KMS-11 (cell line): ENCODE measurements at regions not wholly inside any gene's neighbourhood (a gene's known extent, or its start where the extent isn't known, plus 50 kb on each side); places are given as distances from the start of the nearest gene placed in this dataset.
"Not testable (repeated sequence)": the region's sequence is repeated elsewhere in the genome, so short reads cannot be mapped to it uniquely, and the experiment has no call there.

Source experiments
- H2AFZ ChIP-seq: fragments of 200-600 bp; sonication (generic); 2 replicates; pipeline ENCODE4 v1.6.1; 2016; ENCODE audit warnings: antibody characterized with exemption, mixed run types, low read depth
- H3K27ac ChIP-seq: fragments of 200-600 bp; sonication (generic); 2 replicates; pipeline ENCODE4 v1.6.1; 2016; ENCODE audit warnings: mild to moderate bottlenecking, mixed run types
- H3K27me3 ChIP-seq: fragments of 200-600 bp; sonication (generic); 2 replicates; pipeline ENCODE4 v1.6.1; 2017; ENCODE audit warnings: mild to moderate bottlenecking, low read depth, mixed run types, moderate library complexity; ENCODE audit not compliant: insufficient read depth
- H3K36me3 ChIP-seq: fragments of 200-600 bp; sonication (generic); 2 replicates; pipeline ENCODE4 v1.6.1; 2017; ENCODE audit warnings: mild to moderate bottlenecking, mixed run types; ENCODE audit not compliant: insufficient read depth
- H3K4me1 ChIP-seq: fragments of 200-600 bp; sonication (generic); 2 replicates; pipeline ENCODE4 v1.6.1; 2016; ENCODE audit warnings: mild to moderate bottlenecking, low read depth, mixed run types; ENCODE audit not compliant: poor library complexity, severe bottlenecking
- H3K4me2 ChIP-seq: fragments of 200-600 bp; sonication (generic); 2 replicates; pipeline ENCODE4 v1.7.0; 2016; ENCODE audit warnings: mild to moderate bottlenecking, mixed run types
- H3K4me3 ChIP-seq: fragments of 200-600 bp; sonication (generic); IDR thresholded peaks from 2 replicates; pipeline ENCODE4 v1.6.1; 2017; ENCODE audit warnings: low read depth, low read length, mixed read lengths; ENCODE audit not compliant: insufficient read depth
- H3K79me2 ChIP-seq: fragments of 200-600 bp; sonication (generic); 2 replicates; pipeline ENCODE4 v1.6.1; 2016; ENCODE audit warnings: low read depth, mixed run types; ENCODE audit not compliant: insufficient read depth
- H3K9ac ChIP-seq: fragments of 200-600 bp; sonication (generic); 2 replicates; pipeline ENCODE4 v1.6.1; 2016; ENCODE audit warnings: mild to moderate bottlenecking, mixed run types
- H4K20me1 ChIP-seq: fragments of 200-600 bp; sonication (generic); 2 replicates; pipeline ENCODE4 v1.6.1; 2016; ENCODE audit warnings: mild to moderate bottlenecking, mixed run types; ENCODE audit not compliant: insufficient read depth
- TF ChIP-seq, protein P1 (sequence below): fragments of 200-600 bp; sonication (generic); conservative IDR thresholded peaks from 2 replicates; pipeline ENCODE4 v1.6.1; 2017; ENCODE audit warnings: low read depth, mild to moderate bottlenecking, antibody characterized with exemption, low read length, moderate library complexity, mixed read lengths

DNA sequence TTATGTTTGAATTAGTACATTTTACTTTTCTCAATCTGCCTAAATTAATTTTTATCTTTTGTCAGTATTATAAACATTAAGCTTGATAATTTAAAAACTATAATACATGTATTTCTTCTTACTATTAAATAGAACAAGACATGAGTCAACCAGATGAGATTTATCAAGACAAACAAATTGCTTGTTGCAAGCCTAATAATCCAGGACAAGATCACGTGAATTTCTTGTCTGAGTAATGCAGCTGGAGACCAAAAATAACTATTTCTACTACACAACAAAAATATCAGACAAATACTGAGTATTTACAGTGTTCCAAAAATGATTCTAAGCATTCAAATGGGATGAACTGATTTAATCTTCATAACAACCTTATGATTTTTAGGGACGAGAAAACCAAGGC is 339.1 kb upstream of the PRR16 start:
- Histone ChIP-seq H3K4me1 (no peaks in the 10 kb centered on the region), H3K79me2 (no peaks in the 10 kb centered on the region), H3K36me3 (no peaks in the 10 kb centered on the region), H3K27me3 (no peaks in the 10 kb centered on the region), H3K4me2 (no peak overlapping the region), H2AFZ (no peak overlapping the region), H3K4me3 (no peak overlapping the region), H3K9ac (no peak overlapping the region), H4K20me1 (no peaks in the 10 kb centered on the region), H3K27ac (no peak overlapping the region)
- TF ChIP-seq, protein P1, sequence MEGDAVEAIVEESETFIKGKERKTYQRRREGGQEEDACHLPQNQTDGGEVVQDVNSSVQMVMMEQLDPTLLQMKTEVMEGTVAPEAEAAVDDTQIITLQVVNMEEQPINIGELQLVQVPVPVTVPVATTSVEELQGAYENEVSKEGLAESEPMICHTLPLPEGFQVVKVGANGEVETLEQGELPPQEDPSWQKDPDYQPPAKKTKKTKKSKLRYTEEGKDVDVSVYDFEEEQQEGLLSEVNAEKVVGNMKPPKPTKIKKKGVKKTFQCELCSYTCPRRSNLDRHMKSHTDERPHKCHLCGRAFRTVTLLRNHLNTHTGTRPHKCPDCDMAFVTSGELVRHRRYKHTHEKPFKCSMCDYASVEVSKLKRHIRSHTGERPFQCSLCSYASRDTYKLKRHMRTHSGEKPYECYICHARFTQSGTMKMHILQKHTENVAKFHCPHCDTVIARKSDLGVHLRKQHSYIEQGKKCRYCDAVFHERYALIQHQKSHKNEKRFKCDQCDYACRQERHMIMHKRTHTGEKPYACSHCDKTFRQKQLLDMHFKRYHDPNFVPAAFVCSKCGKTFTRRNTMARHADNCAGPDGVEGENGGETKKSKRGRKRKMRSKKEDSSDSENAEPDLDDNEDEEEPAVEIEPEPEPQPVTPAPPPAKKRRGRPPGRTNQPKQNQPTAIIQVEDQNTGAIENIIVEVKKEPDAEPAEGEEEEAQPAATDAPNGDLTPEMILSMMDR, result no peak

DNA sequence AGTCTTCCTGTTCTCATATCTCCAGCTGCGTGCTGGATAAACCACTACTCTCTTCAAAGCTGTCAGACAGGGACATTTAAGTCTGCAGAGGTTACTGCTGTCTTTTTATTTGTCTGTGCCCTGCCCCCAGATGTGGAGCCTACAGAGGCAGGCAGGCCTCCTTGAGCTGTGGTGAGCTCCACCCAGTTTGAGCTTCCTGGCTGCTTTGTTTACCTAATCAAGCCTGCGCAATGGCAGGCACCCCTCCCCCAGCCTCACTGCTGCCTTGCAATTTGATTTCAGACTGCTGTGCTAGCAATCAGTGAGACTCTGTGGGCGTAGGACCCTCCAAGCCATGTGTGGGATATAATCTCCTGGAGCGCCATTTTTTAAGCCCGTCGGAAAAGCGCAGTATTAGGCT is 331.8 kb upstream of the PRR16 start:
- H3K4me3 ChIP-seq, H3K36me3 ChIP-seq, H4K20me1 ChIP-seq, H3K79me2 ChIP-seq, H3K27ac ChIP-seq, H3K9ac ChIP-seq, H3K4me1 ChIP-seq, H2AFZ ChIP-seq, H3K4me2 ChIP-seq, H3K27me3 ChIP-seq: not testable (repeated sequence)

DNA sequence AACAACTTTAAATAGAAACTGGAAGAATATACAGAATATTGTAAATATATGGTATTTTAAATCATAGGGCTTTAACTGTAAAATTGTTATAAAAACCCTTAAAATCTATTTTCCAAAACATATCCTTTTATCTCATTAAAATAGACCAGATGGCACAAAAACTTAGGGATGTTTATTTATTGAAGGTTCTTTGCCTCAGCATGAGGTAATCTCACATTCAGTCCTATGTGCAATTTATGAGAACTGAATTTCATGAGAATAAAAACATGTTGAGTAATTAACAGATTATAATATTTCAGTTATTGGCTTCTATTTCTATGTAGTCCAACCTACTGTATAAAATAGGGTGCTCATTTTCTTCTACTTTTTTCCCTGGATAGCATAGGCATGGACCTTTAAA is 329.2 kb upstream of the PRR16 start:
- Histone ChIP-seq H2AFZ (no peak overlapping the region), H3K79me2 (no peaks in the 10 kb centered on the region), H3K4me3 (no peak overlapping the region), H3K27me3 (no peaks in the 10 kb centered on the region), H3K4me2 (no peak overlapping the region), H3K27ac (no peak overlapping the region), H4K20me1 (no peaks in the 10 kb centered on the region), H3K9ac (no peak overlapping the region), H3K4me1 (no peaks in the 10 kb centered on the region), H3K36me3 (no peaks in the 10 kb centered on the region)
- TF ChIP-seq, protein P1, result no peak

DNA sequence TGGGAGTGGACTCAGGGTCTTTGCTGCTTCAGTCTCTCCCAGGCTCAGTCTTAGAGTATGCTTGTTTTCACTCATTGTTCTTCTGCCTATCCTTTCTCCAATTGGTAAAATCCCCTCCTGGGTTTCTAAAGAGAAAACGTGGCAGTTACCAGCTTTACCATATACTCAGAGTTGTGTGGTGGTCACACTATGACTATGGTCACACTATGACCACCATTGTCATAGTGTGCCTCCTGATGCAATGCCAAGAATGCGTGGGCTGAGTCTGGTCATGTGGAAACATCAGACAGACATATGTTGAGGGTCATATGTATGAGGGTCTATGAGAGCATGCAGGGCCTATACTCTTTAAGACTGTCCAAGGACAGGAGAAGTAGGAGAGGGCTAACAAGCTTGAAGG is 326.5 kb upstream of the PRR16 start:
- TF ChIP-seq, protein P1, result no peak
- Histone ChIP-seq H3K4me1 (no peaks in the 10 kb centered on the region), H3K4me3 (no peak overlapping the region), H3K9ac (no peak overlapping the region), H3K36me3 (no peaks in the 10 kb centered on the region), H2AFZ (no peak overlapping the region), H3K79me2 (no peaks in the 10 kb centered on the region), H3K4me2 (no peak overlapping the region), H3K27ac (no peak overlapping the region), H3K27me3 (no peaks in the 10 kb centered on the region), H4K20me1 (no peaks in the 10 kb centered on the region)

DNA sequence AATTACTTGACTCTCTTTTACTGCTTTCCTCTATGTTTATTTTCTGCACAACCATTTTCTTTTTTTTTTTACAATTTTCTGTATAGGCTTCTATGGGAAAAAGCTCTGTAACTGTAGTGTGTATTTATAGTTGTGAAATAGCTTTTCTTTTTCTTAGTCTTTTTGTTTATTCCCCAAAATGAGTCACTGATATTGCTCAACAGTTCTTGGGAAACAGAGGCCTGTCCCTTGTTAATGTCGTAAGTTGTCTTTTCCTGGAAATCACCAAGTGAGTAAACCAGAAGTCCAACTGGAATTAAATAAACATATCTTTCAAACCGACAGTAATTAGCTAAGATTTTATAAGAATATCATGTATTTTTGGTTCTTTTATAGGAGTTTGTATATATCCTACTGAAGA is 325.1 kb upstream of the PRR16 start:
- Histone ChIP-seq H2AFZ (no peak overlapping the region), H3K9ac (no peak overlapping the region), H3K27ac (no peak overlapping the region), H3K4me2 (no peak overlapping the region), H3K27me3 (no peaks in the 10 kb centered on the region), H3K4me1 (no peaks in the 10 kb centered on the region), H4K20me1 (no peaks in the 10 kb centered on the region), H3K4me3 (no peak overlapping the region), H3K79me2 (no peaks in the 10 kb centered on the region), H3K36me3 (no peaks in the 10 kb centered on the region)
- TF ChIP-seq, protein P1, result no peak
